HG02981 (cell line): ENCODE measurements at regions not wholly inside any gene's neighbourhood (a gene's known extent, or its start where the extent isn't known, plus 50 kb on each side); places are given as distances from the start of the nearest gene placed in this dataset.
A peak's percentile ranks its signal among the peaks of the same experiment; 100 is the strongest.

Experiments
- ATAC-seq: cut with Tn5 transposase; IDR thresholded peaks from one replicate; pipeline ENCODE4 v1.9.1; 2021; ENCODE audit warnings: mild to moderate bottlenecking, moderate library complexity; ENCODE audit not compliant: unreplicated experiment

DNA sequence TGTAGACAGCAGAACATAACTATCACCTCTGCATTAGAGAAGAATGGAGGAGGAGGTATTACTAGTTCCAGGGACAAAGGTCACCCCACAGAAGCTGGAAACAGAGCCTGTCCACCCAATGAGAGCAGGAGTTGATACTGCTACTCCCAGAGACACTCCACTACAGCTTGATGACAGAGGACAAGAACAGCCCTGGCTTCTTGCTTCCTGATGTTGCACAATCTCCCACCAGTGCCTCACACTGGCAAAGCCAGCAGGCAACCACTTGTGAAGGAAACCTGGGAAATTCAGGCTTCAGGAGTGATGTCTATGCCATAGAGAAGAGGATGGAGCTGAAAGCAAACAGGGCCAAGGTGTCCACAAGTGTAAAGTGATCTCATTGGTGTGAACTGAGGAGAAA lies 78.0 kb upstream of the POU1F1 start:
- ATAC-seq, result no peak

DNA sequence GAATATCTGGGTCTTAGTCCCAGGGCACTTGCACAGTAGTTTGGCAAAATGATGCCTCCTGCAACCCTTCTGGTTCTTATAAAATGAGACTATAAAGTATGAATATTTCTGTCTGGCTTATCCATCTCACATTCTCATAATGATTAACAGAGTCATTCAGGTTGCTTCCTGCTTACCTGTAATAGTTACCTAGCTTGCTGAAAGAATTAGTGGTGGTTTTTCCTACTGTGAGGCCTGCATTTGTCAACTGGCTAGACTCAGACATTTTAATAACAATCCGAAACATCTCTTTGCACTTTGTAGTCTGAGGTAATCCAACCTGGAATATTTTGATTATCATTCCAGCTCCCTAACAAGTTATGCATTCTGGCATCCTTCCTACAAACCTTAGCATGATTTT lies 75.6 kb upstream of the POU1F1 start:
- no peak for ATAC-seq

- peak; percentile 98 for ATAC-seq
These were observed 74.2 kb upstream of the POU1F1 start for GRCh38 chr3:87350367-87351199.

DNA sequence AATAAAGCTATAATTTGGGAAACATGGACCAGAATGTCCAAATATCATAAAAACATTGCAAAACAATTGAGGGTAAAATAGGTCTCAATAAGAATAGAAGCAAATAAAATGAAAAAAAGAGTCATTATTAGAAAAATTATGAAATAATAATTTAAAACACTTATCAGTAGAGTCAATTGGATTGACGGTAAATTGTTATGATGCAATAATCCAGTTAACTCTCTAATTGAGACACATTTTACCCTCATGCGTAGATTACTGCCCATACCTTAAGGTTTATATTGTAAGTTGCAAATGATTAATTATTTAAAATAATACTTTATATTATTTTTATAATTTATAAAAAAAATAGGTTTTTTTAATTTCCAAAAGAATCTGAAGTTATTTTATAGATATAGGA lies 73.4 kb upstream of the POU1F1 start:
- no peak for ATAC-seq

- no peak for ATAC-seq
These were observed 60.4 kb upstream of the POU1F1 start for GRCh38 chr3:87336761-87337160.

- ATAC-seq, result no peak
These were observed 59.5 kb upstream of the POU1F1 start for GRCh38 chr3:87335931-87336330.

DNA sequence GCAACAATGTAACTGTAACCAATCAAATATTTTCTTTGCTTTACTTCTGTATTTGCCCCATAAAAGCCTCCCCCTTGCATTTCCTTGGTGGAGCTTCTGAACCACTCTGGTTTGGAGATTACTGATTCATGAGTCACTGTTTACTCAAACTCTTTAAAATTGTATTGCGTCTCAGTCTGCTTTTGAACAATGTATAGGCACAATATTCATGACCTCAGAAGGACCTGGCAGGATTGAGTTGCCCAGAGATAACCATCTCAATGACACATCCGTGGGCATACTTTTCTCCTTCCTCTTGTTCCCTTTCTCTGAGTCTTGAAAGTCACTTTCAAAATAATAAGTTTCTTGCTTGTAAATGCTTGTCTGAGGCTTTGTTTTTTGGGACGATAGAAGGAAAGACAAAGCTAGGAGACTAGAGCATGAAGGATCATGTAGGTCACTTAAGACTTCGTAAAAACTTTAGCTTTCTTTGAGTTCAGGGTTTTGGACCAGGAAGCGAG lies 57.1 kb upstream of the POU1F1 start:
- ATAC-seq, result peak; percentile 67

DNA sequence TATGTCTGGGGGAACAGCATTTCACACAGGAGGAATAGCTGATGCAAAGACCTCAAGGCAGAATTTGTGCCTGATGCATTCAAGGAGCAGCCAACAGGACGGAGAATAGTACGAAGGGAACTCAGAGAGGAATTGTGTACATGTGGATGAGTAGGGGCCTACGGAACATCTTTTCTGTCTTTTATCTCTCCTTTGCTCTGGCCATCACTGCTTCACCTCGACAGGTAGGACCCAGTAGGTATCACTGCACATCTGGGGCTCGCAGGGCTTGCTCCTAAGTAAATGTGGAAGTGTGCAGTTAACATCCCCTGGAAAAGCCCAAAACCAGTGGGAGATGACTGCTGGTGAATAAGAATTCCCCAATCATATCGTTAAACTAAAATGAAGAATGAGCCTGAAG lies 56.4 kb upstream of the POU1F1 start:
- ATAC-seq, result no peak

GRCh38 chr3:87329065-87329464 lies 52.7 kb upstream of the POU1F1 start:
- ATAC-seq, result no peak
